ENCODE measurements at regions not wholly inside any gene's neighbourhood (a gene's known extent, or its start where the extent isn't known, plus 50 kb on each side); places are given as distances from the start of the nearest gene placed in this dataset.
"Not testable (repeated sequence)": the region's sequence is repeated elsewhere in the genome, so short reads cannot be mapped to it uniquely, and the experiment has no call there.

DNA sequence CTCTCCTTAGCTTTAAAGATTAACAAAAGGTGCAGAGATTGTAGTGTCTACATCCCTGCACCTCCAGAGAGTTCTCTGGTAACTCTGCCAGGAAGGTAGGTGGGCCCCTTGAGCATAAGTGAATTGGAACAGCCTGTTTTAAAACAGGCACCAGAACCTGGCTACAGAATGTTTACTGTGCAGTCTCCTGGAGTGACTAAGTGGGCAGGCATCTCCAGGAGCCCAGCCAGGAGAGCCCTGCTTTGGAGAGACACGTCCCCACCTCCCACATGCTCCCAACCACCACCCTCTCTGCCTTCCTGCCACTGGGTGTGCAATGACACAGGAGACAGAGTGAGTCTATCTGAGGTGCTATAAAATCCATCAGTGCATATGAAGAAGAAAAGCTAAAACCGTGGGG lies 110.3 kb upstream of the EYA4 start:
- DNase-seq = no peak

DNA sequence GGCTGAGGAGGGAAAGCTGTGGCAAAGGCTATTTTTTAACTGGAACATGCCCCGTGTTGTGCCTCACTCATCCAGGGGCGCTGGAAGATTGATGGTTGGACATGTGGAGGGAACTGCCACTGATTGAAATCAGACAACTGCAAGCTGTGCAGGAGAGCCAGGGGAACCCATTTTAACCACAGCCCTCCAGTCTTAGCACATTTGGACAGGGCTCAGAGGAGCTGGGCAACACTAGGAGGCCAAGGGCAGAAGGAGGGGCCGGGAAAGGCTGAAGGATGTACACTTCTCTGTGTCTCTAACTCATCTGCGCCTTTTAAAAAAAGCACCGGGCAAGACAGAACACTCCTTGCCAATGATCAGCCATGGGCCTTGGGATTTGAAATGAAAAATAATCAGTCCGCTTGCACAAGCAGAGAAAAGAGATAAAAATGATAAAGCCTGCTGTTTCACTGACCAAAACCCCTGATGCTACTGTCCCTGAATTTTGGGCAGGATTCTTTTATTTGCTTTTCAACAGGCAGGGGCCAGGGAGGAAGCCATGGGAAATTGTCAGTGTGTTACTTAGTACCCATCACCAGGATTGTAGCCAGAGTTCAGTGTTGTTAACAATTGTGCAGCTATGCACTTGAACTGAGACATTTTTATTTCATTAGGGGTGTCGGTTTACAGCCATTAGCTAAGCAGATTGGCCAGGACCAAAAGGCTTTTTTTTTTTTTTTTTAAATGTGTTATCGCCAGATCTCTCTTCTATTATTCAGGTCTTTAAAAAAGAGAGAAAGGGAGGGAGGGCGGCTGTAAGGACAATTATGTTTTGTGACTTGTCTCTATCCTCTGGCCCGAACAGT lies 109.3 kb upstream of the EYA4 start:
- no peak for DNase-seq

GRCh38 chr6:133132466-133132971 lies 108.6 kb upstream of the EYA4 start:
- DNase-seq = no peak

DNA sequence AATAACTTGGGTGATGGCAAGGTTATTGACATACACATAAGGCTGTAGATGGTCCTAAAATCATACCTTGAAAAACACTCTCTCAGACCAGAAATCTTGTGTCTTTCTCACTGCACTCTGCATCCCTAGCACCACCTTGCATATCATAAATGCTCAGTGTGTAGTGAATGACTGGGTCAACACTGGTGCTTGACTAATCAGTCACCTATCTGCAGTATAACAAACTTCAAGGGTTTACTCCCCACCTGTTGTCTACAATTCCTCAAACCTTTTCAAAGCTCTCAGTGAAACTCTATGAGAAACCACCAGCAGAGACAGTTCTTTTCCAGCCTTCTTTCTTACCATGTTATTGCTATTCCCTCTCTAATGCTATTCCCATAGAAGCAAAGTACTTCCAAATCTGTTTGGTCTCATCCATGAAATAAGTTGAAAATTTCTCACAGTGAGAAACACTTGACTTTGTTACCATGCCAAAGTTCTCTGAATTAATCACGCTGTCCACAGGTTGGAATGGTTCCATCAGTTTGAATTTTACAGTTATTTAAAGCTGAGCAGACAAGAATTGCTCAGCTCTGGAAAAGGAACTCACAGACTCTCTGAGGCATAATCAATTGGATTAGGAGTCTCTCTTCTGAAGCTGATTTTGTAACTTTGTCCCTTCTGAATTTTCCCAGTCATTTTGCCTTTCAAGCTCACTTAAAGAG lies 104.8 kb upstream of the EYA4 start:
- no peak for DNase-seq

- DNase-seq = not testable (repeated sequence)
Observed at GRCh38 chr6:133147470-133148184, 93.5 kb upstream of the EYA4 start.

GRCh38 chr6:133156689-133157088 lies 84.5 kb upstream of the EYA4 start:
- no peak for DNase-seq

DNA sequence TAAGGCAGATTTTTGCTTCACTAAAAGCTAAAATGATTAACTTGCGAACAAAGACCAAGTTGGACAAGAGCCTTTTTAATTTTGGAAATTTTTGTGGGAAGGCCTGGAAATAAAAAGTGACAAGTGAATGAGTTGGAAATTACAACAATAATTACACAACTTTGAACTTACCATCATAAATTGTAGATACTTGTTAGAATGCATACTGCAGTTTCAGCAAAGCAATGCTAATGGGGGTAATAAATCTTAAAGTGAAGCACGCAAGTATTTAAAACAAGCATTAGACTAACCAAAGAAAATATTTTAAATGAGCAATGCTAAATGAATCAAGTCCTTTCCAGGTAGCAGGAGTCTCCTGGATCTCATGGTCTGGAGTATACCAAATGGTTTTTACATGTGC lies 83.2 kb upstream of the EYA4 start:
- DNase-seq = no peak

DNA sequence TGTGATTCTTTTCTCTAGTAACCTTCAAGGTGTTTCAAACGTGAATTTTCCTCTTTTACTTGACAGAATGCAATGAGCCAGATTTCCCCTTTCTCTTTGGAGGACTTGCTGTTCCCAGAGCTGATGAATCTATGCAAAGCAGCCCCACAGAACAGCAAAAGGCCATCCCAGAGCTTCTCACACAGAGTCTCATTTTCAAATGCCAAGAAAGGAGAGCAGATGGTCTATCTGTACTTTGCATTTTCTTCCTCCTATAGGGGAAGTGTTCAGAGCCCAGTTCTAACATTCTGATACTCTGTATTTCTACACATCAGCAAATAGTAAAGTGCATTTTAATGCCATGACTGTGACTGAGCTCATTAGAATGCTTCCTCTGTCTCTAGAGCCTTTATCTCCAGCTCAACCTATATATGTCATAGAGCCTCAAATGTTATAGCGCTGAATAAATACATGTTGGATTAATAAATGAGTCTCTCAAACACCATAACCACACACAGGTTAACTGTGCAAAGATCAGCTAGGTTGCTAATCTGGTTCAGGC lies 81.8 kb upstream of the EYA4 start:
- DNase-seq = no peak

- DNase-seq = no peak
Observed at GRCh38 chr6:133160536-133160935, 80.6 kb upstream of the EYA4 start.

DNA sequence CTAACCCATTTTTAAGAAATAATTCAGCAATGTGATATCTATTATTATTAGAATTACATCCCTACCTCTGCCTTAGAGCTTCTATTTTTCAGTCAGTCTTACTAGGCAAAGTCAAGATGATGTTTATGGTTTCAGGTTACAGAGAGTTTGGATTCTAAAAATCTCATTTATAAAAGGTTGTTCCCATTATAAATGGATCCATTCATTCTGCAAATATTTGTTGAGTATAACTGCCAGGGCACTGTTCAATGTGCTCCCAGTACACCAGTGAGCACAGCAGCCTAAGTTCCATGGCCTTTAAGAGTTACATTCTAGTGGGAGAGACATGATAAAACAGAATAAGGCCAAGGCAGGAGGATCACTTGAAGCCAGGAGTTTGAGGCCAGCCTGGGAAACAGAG lies 75.9 kb upstream of the EYA4 start:
- no peak for DNase-seq

DNA sequence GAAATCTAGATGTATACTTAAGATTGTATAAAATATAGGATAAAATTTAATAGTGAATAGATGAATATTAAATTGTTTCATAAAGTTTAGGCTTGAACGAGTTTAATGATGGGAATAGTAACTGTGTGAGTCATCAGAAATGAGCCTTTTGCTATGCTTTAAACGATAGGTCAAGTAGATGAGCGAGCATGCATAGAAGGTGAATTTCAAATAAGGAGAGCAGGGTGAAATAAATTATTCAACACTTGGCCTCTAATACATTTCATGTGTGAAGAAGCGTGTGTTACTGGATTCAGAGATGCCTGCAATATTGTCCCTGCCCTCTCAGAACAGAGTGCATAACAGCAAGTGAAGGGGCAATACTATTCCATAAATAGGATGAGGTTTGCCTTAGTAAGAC lies 74.4 kb upstream of the EYA4 start:
- DNase-seq = no peak

DNA sequence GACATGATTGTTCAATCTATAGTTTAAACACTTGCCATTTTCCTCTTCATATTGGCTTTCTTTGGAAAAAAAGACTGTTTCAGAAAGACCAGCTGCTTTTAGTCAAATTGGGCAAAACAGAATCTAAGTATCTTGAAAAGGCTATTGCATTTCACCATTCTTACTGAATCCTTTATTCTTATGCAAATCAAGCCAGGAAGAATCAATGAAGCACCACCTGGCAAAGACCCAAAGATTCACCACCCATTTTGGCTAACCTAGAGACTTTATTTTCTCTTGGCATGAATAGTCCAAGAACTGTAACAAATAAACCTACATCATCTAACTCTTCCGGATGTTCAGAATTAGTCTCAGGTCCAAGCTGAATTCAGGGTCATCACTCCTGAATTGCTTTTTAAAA lies 71.3 kb upstream of the EYA4 start:
- no peak for DNase-seq

- DNase-seq = no peak
Observed at GRCh38 chr6:133170602-133171001, 70.6 kb upstream of the EYA4 start.

DNA sequence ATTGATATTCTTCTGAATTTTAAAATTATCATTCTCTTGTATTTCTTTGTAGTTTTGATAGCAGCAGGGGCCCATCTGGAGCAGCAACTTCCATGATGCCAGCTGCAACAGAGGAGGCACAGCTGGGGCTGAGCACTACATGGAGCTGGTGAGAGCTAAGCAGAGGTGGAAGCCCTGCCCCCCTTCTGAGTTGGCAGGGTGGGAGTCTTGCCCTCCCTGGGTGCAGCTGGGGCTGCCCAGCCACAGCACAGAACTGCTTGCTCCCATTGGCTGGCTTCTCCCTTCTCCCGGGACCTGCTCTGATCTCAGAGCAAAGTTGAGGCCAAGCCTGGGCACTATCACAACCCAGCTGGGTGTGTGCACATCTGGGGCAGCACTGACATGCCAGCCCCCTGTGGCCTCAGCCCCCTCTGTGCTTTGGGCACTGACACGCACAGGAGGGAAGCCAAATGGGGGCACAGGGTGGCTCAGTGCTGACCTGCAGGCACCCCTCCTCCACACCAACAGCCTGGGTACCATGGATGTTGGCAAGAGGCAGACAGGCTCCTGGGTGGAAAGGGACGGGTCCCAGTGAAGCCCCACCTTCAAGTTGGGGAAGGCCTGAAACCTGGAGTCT lies 69.1 kb upstream of the EYA4 start:
- no peak for DNase-seq

- no peak for DNase-seq
Observed at GRCh38 chr6:133173276-133173675, 67.9 kb upstream of the EYA4 start.

GRCh38 chr6:133179481-133179880 lies 61.7 kb upstream of the EYA4 start:
- DNase-seq = no peak

DNA sequence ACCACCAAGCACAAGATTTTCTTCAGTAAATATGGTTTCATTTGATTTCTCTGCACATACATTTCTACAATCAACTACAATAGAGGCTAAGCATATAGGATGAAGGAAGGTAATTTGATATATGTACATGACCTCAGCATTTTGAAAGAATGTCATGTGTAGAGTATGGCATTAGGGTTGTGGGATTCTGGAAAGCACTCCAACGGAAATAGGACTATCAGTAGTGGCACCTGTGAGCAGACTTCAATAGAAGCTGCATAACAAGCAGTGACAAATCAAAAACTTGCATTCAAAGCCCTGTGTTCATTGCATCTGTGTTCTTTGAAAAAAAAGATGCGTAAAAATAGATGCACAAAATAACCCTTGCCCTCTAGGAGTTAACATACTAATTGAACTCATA lies 57.5 kb upstream of the EYA4 start:
- DNase-seq = no peak

- no peak for DNase-seq
Observed at GRCh38 chr6:133184798-133185372, 56.3 kb upstream of the EYA4 start.

DNA sequence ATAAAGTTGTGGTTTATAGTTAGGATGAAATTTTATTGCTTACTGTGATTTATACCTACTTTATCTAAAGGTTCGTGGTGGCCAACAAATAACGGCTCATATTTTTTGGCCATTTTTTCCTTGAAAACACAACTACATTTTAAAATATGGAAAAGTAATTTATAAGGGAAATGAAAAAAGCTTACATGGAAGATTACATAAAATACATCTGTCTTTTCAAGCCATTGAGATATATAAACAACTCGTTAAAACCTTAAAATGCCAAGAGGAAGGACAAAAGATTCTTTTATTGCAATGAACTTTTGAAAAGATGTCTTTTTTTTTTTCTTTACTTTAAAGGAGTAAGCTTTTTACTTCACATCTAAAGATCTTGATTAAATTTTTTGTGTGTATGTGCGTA lies 55.4 kb upstream of the EYA4 start:
- no peak for DNase-seq

- DNase-seq = no peak
Observed at GRCh38 chr6:133187114-133187513, 54.0 kb upstream of the EYA4 start.

GRCh38 chr6:133187657-133188453 lies 53.3 kb upstream of the EYA4 start:
- DNase-seq = no peak

DNA sequence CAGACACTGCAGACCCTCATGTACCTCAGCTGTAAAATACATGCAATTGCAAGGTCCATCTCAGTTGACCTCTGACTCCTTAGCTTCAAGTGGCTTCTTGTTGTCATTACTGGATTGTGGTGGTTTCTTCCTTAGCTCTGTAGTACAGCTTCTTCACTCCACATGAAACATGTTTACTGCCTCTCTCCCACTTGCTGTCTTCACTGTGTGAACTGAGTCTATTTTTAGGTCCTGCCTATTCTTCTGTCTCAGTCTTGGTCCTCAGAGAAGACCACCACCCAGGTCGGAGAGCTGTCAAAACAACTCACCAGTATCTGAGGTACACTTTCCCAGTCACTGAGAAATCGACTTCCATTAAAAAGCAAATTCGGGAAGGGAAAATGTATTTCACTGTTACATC lies 50.2 kb upstream of the EYA4 start:
- no peak for DNase-seq

All from stimulated activated CD4-positive, alpha-beta T cell treated with anti-CD3 and anti-CD28 coated beads, Interleukin-4, amount 100 ng/mL, for 1 hour (primary cell).